ENCODE measurements at regions not wholly inside any gene's neighbourhood (a gene's known extent, or its start where the extent isn't known, plus 50 kb on each side); places are given as distances from the start of the nearest gene placed in this dataset.

- Histone ChIP-seq H3K27ac (ENCODE audit: low read length) (no peak overlapping the region), H3K4me3 (ENCODE audit: low read length) (no peak overlapping the region), H3K9me3 (replicated peaks; ENCODE audit: control insufficient read depth, low read depth, low read length) (no peaks in the 10 kb centered on the region), H3K36me3 (ENCODE audit: control insufficient read depth, insufficient read depth, low read length) (no peaks in the 10 kb centered on the region), H3K4me1 (ENCODE audit: control insufficient read depth, insufficient read depth, low read length) (no peaks in the 10 kb centered on the region), H3K27me3 (ENCODE audit: control insufficient read depth, insufficient read depth, low read length) (no peaks in the 10 kb centered on the region)
- 93% methylated on average over 3 of the region's 5 CpGs for WGBS (ENCODE audit: insufficient coverage)
- DNase-seq, result no peak
Measured at GRCh38 chr2:14358339-14358738, 274.2 kb upstream of the LRATD1 start.

- Histone ChIP-seq H3K27me3 (ENCODE audit: control insufficient read depth, insufficient read depth, low read length) (no peaks in the 10 kb centered on the region), H3K4me3 (ENCODE audit: low read length) (no peak overlapping the region), H3K27ac (ENCODE audit: low read length) (no peak overlapping the region), H3K36me3 (ENCODE audit: control insufficient read depth, insufficient read depth, low read length) (no peaks in the 10 kb centered on the region), H3K4me1 (ENCODE audit: control insufficient read depth, insufficient read depth, low read length) (no peaks in the 10 kb centered on the region), H3K9me3 (replicated peaks; ENCODE audit: control insufficient read depth, low read depth, low read length) (no peaks in the 10 kb centered on the region)
- 78% methylated on average over 3 of the region's 6 CpGs for WGBS (ENCODE audit: insufficient coverage)
- DNase-seq, result no peak
Measured at GRCh38 chr2:14358774-14359173, 273.7 kb upstream of the LRATD1 start.

GRCh38 chr2:14363137-14363536, 269.4 kb upstream of the LRATD1 start:
- WGBS (ENCODE audit: insufficient coverage), result no CpG with 5 or more reads among the region's 4 CpGs
- Histone ChIP-seq H3K27me3 (ENCODE audit: control insufficient read depth, insufficient read depth, low read length) (no peaks in the 10 kb centered on the region), H3K4me3 (ENCODE audit: low read length) (no peak overlapping the region), H3K9me3 (replicated peaks; ENCODE audit: control insufficient read depth, low read depth, low read length) (no peaks in the 10 kb centered on the region), H3K4me1 (ENCODE audit: control insufficient read depth, insufficient read depth, low read length) (no peaks in the 10 kb centered on the region), H3K27ac (ENCODE audit: low read length) (no peak overlapping the region), H3K36me3 (ENCODE audit: control insufficient read depth, insufficient read depth, low read length) (no peaks in the 10 kb centered on the region)
- DNase-seq, result no peak

- no peak for DNase-seq
- Histone ChIP-seq H3K9me3 (replicated peaks; ENCODE audit: control insufficient read depth, low read depth, low read length) (no peaks in the 10 kb centered on the region), H3K36me3 (ENCODE audit: control insufficient read depth, insufficient read depth, low read length) (no peaks in the 10 kb centered on the region), H3K4me1 (ENCODE audit: control insufficient read depth, insufficient read depth, low read length) (no peaks in the 10 kb centered on the region), H3K27ac (ENCODE audit: low read length) (no peak overlapping the region), H3K4me3 (ENCODE audit: low read length) (no peak overlapping the region), H3K27me3 (ENCODE audit: control insufficient read depth, insufficient read depth, low read length) (no peaks in the 10 kb centered on the region)
- 70% methylated on average over 2 of the region's 3 CpGs for WGBS (ENCODE audit: insufficient coverage)
Measured at GRCh38 chr2:14363976-14364375, 268.5 kb upstream of the LRATD1 start.

- H3K4me3 ChIP-seq (ENCODE audit: low read length), result no peak overlapping the region
- H3K4me1 ChIP-seq (ENCODE audit: control insufficient read depth, insufficient read depth, low read length), result no peaks in the 10 kb centered on the region
- 100% methylated on average over 1 of the region's 8 CpGs for WGBS (ENCODE audit: insufficient coverage)
- H3K27me3 ChIP-seq (ENCODE audit: control insufficient read depth, insufficient read depth, low read length), result no peaks in the 10 kb centered on the region
- H3K27ac ChIP-seq (ENCODE audit: low read length), result no peak overlapping the region
- DNase-seq, result no peak
- no peaks in the 10 kb centered on the region for H3K9me3 ChIP-seq (replicated peaks; ENCODE audit: control insufficient read depth, low read depth, low read length)
- H3K36me3 ChIP-seq (ENCODE audit: control insufficient read depth, insufficient read depth, low read length), result no peaks in the 10 kb centered on the region
Measured at GRCh38 chr2:14364471-14364870, 268.0 kb upstream of the LRATD1 start.

- 6% methylated on average over 2 of the region's 4 CpGs for WGBS (ENCODE audit: insufficient coverage)
Measured at GRCh38 chr2:14385043-14385442, 247.5 kb upstream of the LRATD1 start.

GRCh38 chr2:14387332-14387731, 245.2 kb upstream of the LRATD1 start:
- WGBS (ENCODE audit: insufficient coverage), result 89% methylated on average over 4 of the region's 4 CpGs
- DNase-seq, result no peak

More at GRCh38 chr2:14385043-14385442, 247.5 kb upstream of the LRATD1 start:
- no peaks in the 10 kb centered on the region for H3K4me1 ChIP-seq (ENCODE audit: control insufficient read depth, insufficient read depth, low read length)
- no peak overlapping the region for H3K4me3 ChIP-seq (ENCODE audit: low read length)
- peak; percentile 65 for DNase-seq
- no peak overlapping the region for H3K27ac ChIP-seq (ENCODE audit: low read length)
- H3K9me3 ChIP-seq (replicated peaks; ENCODE audit: control insufficient read depth, low read depth, low read length), result no peaks in the 10 kb centered on the region
- no peaks in the 10 kb centered on the region for H3K27me3 ChIP-seq (ENCODE audit: control insufficient read depth, insufficient read depth, low read length)
- no peaks in the 10 kb centered on the region for H3K36me3 ChIP-seq (ENCODE audit: control insufficient read depth, insufficient read depth, low read length)

GRCh38 chr2:14388724-14389123, 243.8 kb upstream of the LRATD1 start:
- Histone ChIP-seq H3K27ac (ENCODE audit: low read length) (no peak overlapping the region), H3K27me3 (ENCODE audit: control insufficient read depth, insufficient read depth, low read length) (no peaks in the 10 kb centered on the region), H3K4me3 (ENCODE audit: low read length) (no peak overlapping the region), H3K9me3 (replicated peaks; ENCODE audit: control insufficient read depth, low read depth, low read length) (no peaks in the 10 kb centered on the region), H3K36me3 (ENCODE audit: control insufficient read depth, insufficient read depth, low read length) (no peaks in the 10 kb centered on the region), H3K4me1 (ENCODE audit: control insufficient read depth, insufficient read depth, low read length) (no peaks in the 10 kb centered on the region)
- WGBS (ENCODE audit: insufficient coverage), result 100% methylated on average over 1 of the region's 2 CpGs
- DNase-seq, result no peak

More at GRCh38 chr2:14387332-14387731, 245.2 kb upstream of the LRATD1 start:
- H3K4me1 ChIP-seq (ENCODE audit: control insufficient read depth, insufficient read depth, low read length), result no peaks in the 10 kb centered on the region
- H3K27ac ChIP-seq (ENCODE audit: low read length), result no peak overlapping the region
- no peak overlapping the region for H3K4me3 ChIP-seq (ENCODE audit: low read length)
- H3K9me3 ChIP-seq (replicated peaks; ENCODE audit: control insufficient read depth, low read depth, low read length), result no peaks in the 10 kb centered on the region
- no peaks in the 10 kb centered on the region for H3K36me3 ChIP-seq (ENCODE audit: control insufficient read depth, insufficient read depth, low read length)
- H3K27me3 ChIP-seq (ENCODE audit: control insufficient read depth, insufficient read depth, low read length), result no peaks in the 10 kb centered on the region

GRCh38 chr2:14396533-14397083, 235.9 kb upstream of the LRATD1 start:
- no peaks in the 10 kb centered on the region for H3K27me3 ChIP-seq (ENCODE audit: control insufficient read depth, insufficient read depth, low read length)
- no peak for DNase-seq
- no peaks in the 10 kb centered on the region for H3K9me3 ChIP-seq (replicated peaks; ENCODE audit: control insufficient read depth, low read depth, low read length)
- no peaks in the 10 kb centered on the region for H3K4me1 ChIP-seq (ENCODE audit: control insufficient read depth, insufficient read depth, low read length)
- no peaks in the 10 kb centered on the region for H3K36me3 ChIP-seq (ENCODE audit: control insufficient read depth, insufficient read depth, low read length)
- no peak overlapping the region for H3K4me3 ChIP-seq (ENCODE audit: low read length)
- 80% methylated on average over 1 of the region's 3 CpGs for WGBS (ENCODE audit: insufficient coverage)
- H3K27ac ChIP-seq (ENCODE audit: low read length), result no peak overlapping the region

- H3K9me3 ChIP-seq (replicated peaks; ENCODE audit: control insufficient read depth, low read depth, low read length), result no peaks in the 10 kb centered on the region
- no peak for DNase-seq
- no peak overlapping the region for H3K27ac ChIP-seq (ENCODE audit: low read length)
Measured at GRCh38 chr2:14398641-14399040, 233.9 kb upstream of the LRATD1 start.

GRCh38 chr2:14401873-14402272, 230.6 kb upstream of the LRATD1 start:
- DNase-seq, result no peak
- Histone ChIP-seq H3K27ac (ENCODE audit: low read length) (no peak overlapping the region), H3K27me3 (ENCODE audit: control insufficient read depth, insufficient read depth, low read length) (no peaks in the 10 kb centered on the region), H3K9me3 (replicated peaks; ENCODE audit: control insufficient read depth, low read depth, low read length) (no peaks in the 10 kb centered on the region), H3K4me3 (ENCODE audit: low read length) (no peak overlapping the region), H3K36me3 (ENCODE audit: control insufficient read depth, insufficient read depth, low read length) (no peaks in the 10 kb centered on the region), H3K4me1 (ENCODE audit: control insufficient read depth, insufficient read depth, low read length) (no peaks in the 10 kb centered on the region)
- no CpG with 5 or more reads among the region's 4 CpGs for WGBS (ENCODE audit: insufficient coverage)

More at GRCh38 chr2:14398641-14399040, 233.9 kb upstream of the LRATD1 start:
- Histone ChIP-seq H3K36me3 (ENCODE audit: control insufficient read depth, insufficient read depth, low read length) (no peaks in the 10 kb centered on the region), H3K27me3 (ENCODE audit: control insufficient read depth, insufficient read depth, low read length) (no peaks in the 10 kb centered on the region), H3K4me3 (ENCODE audit: low read length) (no peak overlapping the region), H3K4me1 (ENCODE audit: control insufficient read depth, insufficient read depth, low read length) (no peaks in the 10 kb centered on the region)
